HUES48 (cell line): ENCODE measurements at regions not wholly inside any gene's neighbourhood (a gene's known extent, or its start where the extent isn't known, plus 50 kb on each side); places are given as distances from the start of the nearest gene placed in this dataset.

ENCODE experiments used
- H3K27ac ChIP-seq: one replicate; pipeline ENCODE4 v1.7.0; 2013; ENCODE audit warnings: low read depth, low read length, inconsistent platforms
- H3K27me3 ChIP-seq: 2 replicates; pipeline ENCODE4 v1.6.1; 2013; ENCODE audit warnings: mild to moderate bottlenecking, low read length; ENCODE audit not compliant: control insufficient read depth, insufficient read depth
- H3K36me3 ChIP-seq: 2 replicates; pipeline ENCODE4 v1.6.1; 2013; ENCODE audit warnings: low read length; ENCODE audit not compliant: control insufficient read depth, insufficient read depth
- H3K4me1 ChIP-seq: 2 replicates; pipeline ENCODE4 v1.6.1; 2013; ENCODE audit warnings: mild to moderate bottlenecking, low read length; ENCODE audit not compliant: control insufficient read depth, insufficient read depth
- H3K4me3 ChIP-seq: 2 replicates; pipeline ENCODE4 v1.5.1; 2013; ENCODE audit warnings: mild to moderate bottlenecking, low read depth, low read length
- H3K9ac ChIP-seq: 2 replicates; pipeline ENCODE4 v1.6.1; 2013; ENCODE audit warnings: mild to moderate bottlenecking, low read depth, low read length, moderate library complexity
- H3K9me3 ChIP-seq: 2 replicates; pipeline ENCODE4 v1.6.1; 2013; ENCODE audit warnings: low read length; ENCODE audit not compliant: control insufficient read depth, insufficient read depth

- Histone ChIP-seq H3K9ac (no peak overlapping the region), H3K4me3 (no peak overlapping the region), H3K27ac (no peak overlapping the region), H3K27me3 (no peaks in the 10 kb centered on the region), H3K4me1 (no peaks in the 10 kb centered on the region), H3K36me3 (no peaks in the 10 kb centered on the region), H3K9me3 (no peaks in the 10 kb centered on the region)
Observed at GRCh38 chr11:80521592-80521991, 1080.8 kb upstream of the TENM4 start.

DNA sequence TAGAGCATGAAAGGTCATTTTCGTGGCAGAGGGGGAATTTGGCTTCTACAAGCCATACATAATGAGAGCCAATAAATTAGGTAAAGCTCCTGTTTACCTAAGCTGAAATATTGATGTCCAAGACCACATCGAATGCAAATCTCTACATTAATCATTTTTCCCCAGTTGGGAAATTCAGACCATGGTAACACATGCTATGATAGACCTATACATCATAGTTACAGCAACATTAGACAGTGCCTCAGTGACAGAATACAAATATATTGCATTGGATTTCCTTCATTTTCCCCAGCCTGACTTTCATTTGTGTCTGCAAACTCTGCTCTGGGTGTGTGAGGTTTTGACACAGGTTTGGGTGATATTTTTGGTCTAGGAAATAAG is 1079.7 kb upstream of the TENM4 start:
- H3K9ac ChIP-seq: no peak overlapping the region
- H3K27ac ChIP-seq: no peak overlapping the region
- H3K4me3 ChIP-seq: no peak overlapping the region
- no peaks in the 10 kb centered on the region for H3K4me1 ChIP-seq
- H3K9me3 ChIP-seq: no peaks in the 10 kb centered on the region
- no peaks in the 10 kb centered on the region for H3K36me3 ChIP-seq
- no peaks in the 10 kb centered on the region for H3K27me3 ChIP-seq

DNA sequence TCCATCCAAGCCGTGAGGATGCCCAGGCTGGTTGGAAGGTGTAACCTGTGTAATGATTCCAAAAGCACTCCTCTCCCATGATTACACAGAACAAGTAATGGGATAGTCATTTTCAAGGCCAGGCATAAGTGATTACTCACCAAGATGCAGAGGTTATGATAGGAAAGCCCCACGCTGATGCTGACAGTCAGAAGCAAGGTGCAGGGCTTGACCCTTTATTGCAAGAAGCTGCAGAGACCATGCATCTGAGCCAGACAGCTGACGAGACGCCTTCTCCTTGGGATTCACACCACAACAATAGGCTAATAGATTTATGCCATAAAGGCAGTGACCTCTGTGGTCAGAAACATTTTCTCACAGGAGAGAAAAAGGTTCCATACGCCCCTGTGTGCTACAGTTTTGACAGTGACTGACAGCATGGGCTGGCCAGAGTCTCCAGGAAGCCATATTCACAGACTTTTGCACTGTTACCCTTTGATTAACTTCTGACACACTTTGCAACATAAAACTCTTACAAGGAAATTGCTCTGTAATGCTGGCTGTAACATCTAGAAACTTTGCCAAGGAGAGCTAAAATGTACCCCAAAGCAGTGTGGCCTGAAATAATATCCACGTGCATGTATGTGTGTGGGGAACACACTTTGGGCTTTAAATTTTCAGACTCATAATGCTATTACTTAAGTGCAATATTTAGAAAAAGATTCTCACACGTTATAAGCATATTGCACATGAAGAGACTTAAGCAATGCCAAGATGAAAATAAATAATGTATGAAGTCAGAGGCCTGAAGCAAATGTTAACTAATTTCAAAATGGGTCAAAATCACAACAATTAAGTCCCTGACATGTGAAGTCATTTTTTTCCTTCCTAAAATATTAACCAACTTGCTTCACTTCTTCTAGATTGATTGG is 1079.0 kb upstream of the TENM4 start:
- Histone ChIP-seq H3K9ac (no peak overlapping the region), H3K36me3 (no peaks in the 10 kb centered on the region), H3K4me1 (no peaks in the 10 kb centered on the region), H3K9me3 (no peaks in the 10 kb centered on the region), H3K4me3 (no peak overlapping the region), H3K27ac (no peak overlapping the region), H3K27me3 (no peaks in the 10 kb centered on the region)

GRCh38 chr11:80517701-80518100 is 1076.9 kb upstream of the TENM4 start:
- Histone ChIP-seq H3K36me3 (no peaks in the 10 kb centered on the region), H3K4me3 (no peak overlapping the region), H3K9ac (no peak overlapping the region), H3K9me3 (no peaks in the 10 kb centered on the region), H3K27ac (no peak overlapping the region), H3K4me1 (no peaks in the 10 kb centered on the region), H3K27me3 (no peaks in the 10 kb centered on the region)

DNA sequence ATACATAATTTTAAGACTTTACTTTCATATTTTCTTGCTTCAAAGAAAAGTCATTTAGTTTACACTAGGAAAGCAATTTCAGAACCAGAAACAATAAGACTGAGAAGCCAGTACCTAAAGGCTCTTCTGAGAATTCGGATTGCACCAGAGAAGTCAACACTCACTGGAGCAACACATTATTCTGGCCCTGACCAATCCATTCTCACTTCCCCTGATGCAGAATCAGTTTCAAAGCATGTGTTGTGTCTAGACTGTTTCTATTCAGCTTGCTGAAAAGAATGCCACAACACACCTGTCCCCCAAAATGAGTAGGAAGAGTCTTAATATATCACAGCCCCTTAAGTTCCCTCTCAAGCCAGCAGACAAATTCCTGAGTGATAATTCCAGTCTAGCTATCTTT is 1074.3 kb upstream of the TENM4 start:
- H3K27ac ChIP-seq: no peak overlapping the region
- H3K36me3 ChIP-seq: no peaks in the 10 kb centered on the region

DNA sequence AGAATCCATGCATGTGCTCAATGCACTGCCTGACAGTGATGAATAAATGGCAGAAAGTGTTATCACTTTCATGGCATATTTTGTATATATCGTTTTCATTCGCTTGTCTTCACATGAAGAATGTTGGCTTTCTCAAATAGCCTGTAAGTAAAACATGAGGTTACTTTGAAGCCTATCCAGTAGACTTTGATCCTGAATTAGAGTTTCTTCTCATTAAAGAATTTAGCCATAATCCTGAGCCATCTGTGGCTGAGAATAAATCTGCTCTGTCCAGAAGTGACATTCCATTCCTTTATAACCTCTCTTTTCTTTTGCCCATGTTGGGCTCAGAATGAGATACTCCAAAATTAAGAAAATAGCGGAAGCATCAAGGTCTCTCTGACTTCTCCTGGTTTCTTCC is 1071.7 kb upstream of the TENM4 start:
- Histone ChIP-seq H3K27ac (no peak overlapping the region), H3K9me3 (no peaks in the 10 kb centered on the region), H3K27me3 (no peaks in the 10 kb centered on the region), H3K4me3 (no peak overlapping the region), H3K36me3 (no peaks in the 10 kb centered on the region), H3K4me1 (no peaks in the 10 kb centered on the region), H3K9ac (no peak overlapping the region)

More for the DNA sequence above, 1074.3 kb upstream of the TENM4 start:
- no peak overlapping the region for H3K4me3 ChIP-seq
- no peaks in the 10 kb centered on the region for H3K27me3 ChIP-seq
- H3K9me3 ChIP-seq: no peaks in the 10 kb centered on the region
- no peaks in the 10 kb centered on the region for H3K4me1 ChIP-seq
- H3K9ac ChIP-seq: no peak overlapping the region

GRCh38 chr11:80505771-80506170 is 1064.9 kb upstream of the TENM4 start:
- Histone ChIP-seq H3K9ac (no peak overlapping the region), H3K27ac (no peak overlapping the region), H3K27me3 (no peaks in the 10 kb centered on the region), H3K36me3 (no peaks in the 10 kb centered on the region), H3K4me1 (no peaks in the 10 kb centered on the region), H3K4me3 (no peak overlapping the region), H3K9me3 (no peaks in the 10 kb centered on the region)

- Histone ChIP-seq H3K36me3 (no peaks in the 10 kb centered on the region), H3K4me1 (no peaks in the 10 kb centered on the region), H3K4me3 (no peak overlapping the region), H3K27ac (no peak overlapping the region), H3K9me3 (no peaks in the 10 kb centered on the region), H3K9ac (no peak overlapping the region), H3K27me3 (no peaks in the 10 kb centered on the region)
Observed at GRCh38 chr11:80503990-80504389, 1063.2 kb upstream of the TENM4 start.

- Histone ChIP-seq H3K36me3 (no peaks in the 10 kb centered on the region), H3K9ac (no peak overlapping the region), H3K27ac (no peak overlapping the region), H3K4me3 (no peak overlapping the region), H3K4me1 (no peaks in the 10 kb centered on the region), H3K27me3 (no peaks in the 10 kb centered on the region), H3K9me3 (no peaks in the 10 kb centered on the region)
Observed at GRCh38 chr11:80502511-80502910, 1061.7 kb upstream of the TENM4 start.

DNA sequence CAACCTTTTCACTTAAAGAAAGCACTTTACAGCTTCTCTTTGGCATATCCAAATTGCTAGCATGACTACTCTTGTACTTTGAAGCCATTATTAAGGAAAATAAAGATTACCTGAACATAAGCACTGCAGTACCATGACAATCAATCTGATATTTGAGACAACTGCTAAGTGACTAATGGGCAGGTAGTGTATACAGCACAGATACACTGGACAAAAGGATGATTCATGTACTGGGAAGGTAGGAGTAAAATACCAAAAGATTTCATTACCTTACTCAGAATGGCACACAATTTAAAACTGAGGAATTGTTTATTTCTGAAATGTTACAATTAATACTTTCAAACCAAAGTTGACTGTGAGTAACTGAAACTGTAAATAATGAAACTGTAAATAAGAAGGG is 1054.3 kb upstream of the TENM4 start:
- no peaks in the 10 kb centered on the region for H3K27me3 ChIP-seq
- H3K36me3 ChIP-seq: no peaks in the 10 kb centered on the region

DNA sequence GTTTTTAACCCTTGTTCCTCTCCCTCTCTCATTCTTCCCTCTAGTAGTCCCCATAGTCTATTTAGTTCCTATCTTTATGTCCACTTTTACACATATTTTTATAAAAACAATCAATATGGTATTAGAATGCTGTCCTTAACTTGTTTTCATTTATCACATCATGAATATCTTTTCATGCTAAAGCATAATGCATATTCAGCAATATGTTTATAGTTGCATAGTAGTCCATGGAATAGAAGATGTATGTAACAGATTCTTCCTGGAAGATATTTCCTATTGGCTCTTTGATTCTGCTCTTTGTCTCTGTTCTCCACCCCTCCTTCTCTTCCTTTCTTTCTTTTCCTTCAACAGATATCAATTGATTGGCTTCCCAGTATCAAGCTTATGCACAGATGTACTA is 1047.1 kb upstream of the TENM4 start:
- no peaks in the 10 kb centered on the region for H3K36me3 ChIP-seq
- H3K27ac ChIP-seq: no peak overlapping the region
- H3K9ac ChIP-seq: no peak overlapping the region
- no peak overlapping the region for H3K4me3 ChIP-seq
- H3K27me3 ChIP-seq: no peaks in the 10 kb centered on the region
- no peaks in the 10 kb centered on the region for H3K9me3 ChIP-seq
- no peaks in the 10 kb centered on the region for H3K4me1 ChIP-seq

More for the DNA sequence above, 1054.3 kb upstream of the TENM4 start:
- no peaks in the 10 kb centered on the region for H3K9me3 ChIP-seq
- H3K4me3 ChIP-seq: no peak overlapping the region
- no peak overlapping the region for H3K9ac ChIP-seq
- no peak overlapping the region for H3K27ac ChIP-seq
- H3K4me1 ChIP-seq: no peaks in the 10 kb centered on the region
